Hematopoietic multipotent progenitor cell treated with erythropoietin and hydrocortisone succinate and interleukin-3 and kit ligand, for 6 days (in vitro differentiated cells): ENCODE measurements at regions not wholly inside any gene's neighbourhood (a gene's known extent, or its start where the extent isn't known, plus 50 kb on each side); places are given as distances from the start of the nearest gene placed in this dataset.
A peak's percentile ranks its signal among the peaks of the same experiment; 100 is the strongest.
"Not testable (repeated sequence)": the region's sequence is repeated elsewhere in the genome, so short reads cannot be mapped to it uniquely, and the experiment has no call there.

Source experiments
- DNase-seq: peaks from one replicate; pipeline ENCODE4 v3.0.0-alpha.2; 2015

GRCh38 chr5:131107128-131107527 lies 57.9 kb downstream of the HINT1 start:
- DNase-seq, result no peak

GRCh38 chr5:131104169-131104808 lies 60.8 kb downstream of the HINT1 start:
- DNase-seq, result peak; percentile 19

GRCh38 chr5:131096774-131097710 lies 68.0 kb downstream of the HINT1 start:
- no peak for DNase-seq

- DNase-seq, result not testable (repeated sequence)
Measured at GRCh38 chr5:131095561-131095960, 69.5 kb downstream of the HINT1 start.

- no peak for DNase-seq
Measured at GRCh38 chr5:131084436-131084835, 80.6 kb downstream of the HINT1 start.

- no peak for DNase-seq
Measured at GRCh38 chr5:131081913-131082488, 83.1 kb downstream of the HINT1 start.

GRCh38 chr5:131081374-131081773 lies 83.7 kb downstream of the HINT1 start:
- DNase-seq, result no peak

- DNase-seq, result no peak
Measured at GRCh38 chr5:131079232-131079631, 85.8 kb downstream of the HINT1 start.

- peak; percentile 9 for DNase-seq
Measured at GRCh38 chr5:131068893-131069643, 96.0 kb downstream of the HINT1 start.

- DNase-seq, result no peak
Measured at GRCh38 chr5:131068076-131068475, 97.0 kb downstream of the HINT1 start.

GRCh38 chr5:131067636-131068035 lies 97.4 kb downstream of the HINT1 start:
- DNase-seq, result peak; percentile 53

- no peak for DNase-seq
Measured at GRCh38 chr5:131064669-131065371, 100.2 kb downstream of the HINT1 start.

GRCh38 chr5:131042021-131042789 lies 122.9 kb downstream of the HINT1 start:
- DNase-seq, result no peak

- no peak for DNase-seq
Measured at GRCh38 chr5:131023498-131023865, 141.6 kb downstream of the HINT1 start.

GRCh38 chr5:131022811-131023497 lies 142.1 kb downstream of the HINT1 start:
- DNase-seq, result no peak

- peak; percentile 3 for DNase-seq
Measured at GRCh38 chr5:131021646-131022045, 143.4 kb downstream of the HINT1 start.

- peak; percentile 6 for DNase-seq
Measured at GRCh38 chr5:131019601-131020315, 145.3 kb downstream of the HINT1 start.

GRCh38 chr5:131019111-131019510 lies 145.9 kb downstream of the HINT1 start:
- DNase-seq, result no peak

- DNase-seq, result no peak
Measured at GRCh38 chr5:131008329-131008728, 156.7 kb downstream of the HINT1 start.

GRCh38 chr5:131005963-131006684 lies 158.9 kb downstream of the HINT1 start:
- DNase-seq, result no peak
